ENCODE measurements at regions not wholly inside any gene's neighbourhood (a gene's known extent, or its start where the extent isn't known, plus 50 kb on each side); places are given as distances from the start of the nearest gene placed in this dataset.
"Not testable (repeated sequence)": the region's sequence is repeated elsewhere in the genome, so short reads cannot be mapped to it uniquely, and the experiment has no call there.

GRCh38 chr2:180873219-180873618 is 107.2 kb upstream of the UBE2E3 start:
- Histone ChIP-seq H3K27me3 (replicated peaks; ENCODE audit: insufficient read depth) (no peaks in the 10 kb centered on the region), H4K20me1 (ENCODE audit: insufficient read depth) (no peaks in the 10 kb centered on the region), H3K79me2 (ENCODE audit: insufficient read depth) (no peaks in the 10 kb centered on the region), H2AFZ (peak overlapping the region; percentile 61), H3K9me2 (ENCODE audit: insufficient read depth) (no peaks in the 10 kb centered on the region), H3K9ac (no peak overlapping the region), H3K27ac (no peak overlapping the region), H3K4me1 (ENCODE audit: insufficient read depth) (0 out of 2 replicates have a peak, but pooled peaks cover 6% of the 10 kb centered on the region), H3K4me3 (peak overlapping the region; percentile 53), H3K9me3 (ENCODE audit: low read depth) (peaks cover 4% of the 10 kb centered on the region), H3K36me3 (ENCODE audit: low read depth) (no peaks in the 10 kb centered on the region), H3F3A (ENCODE audit: insufficient read depth) (no peaks in the 10 kb centered on the region), H3K4me2 (ENCODE audit: unreplicated experiment) (peak overlapping the region; percentile 59)
- TF ChIP-seq EZH2phosphoT487 (IDR thresholded peaks at IDR 0.05; ENCODE audit: insufficient read depth, low read depth) (no peak), EZH2 (IDR thresholded peaks at IDR 0.05; ENCODE audit: insufficient read depth, poor library complexity, severe bottlenecking) (no peak)
- DNase-seq = peak; percentile 15
- 41 to 53% methylated on average over 19 to 26 of the region's 30 CpGs for WGBS, 2 experiments (ENCODE audit: low coverage in 1 of 2, low lambda C conversion rate in 2 of 2, missing lambda C conversion rate in 2 of 2)
- in situ Hi-C loops (cut with MboI) = no loop called here

- H3K36me3 ChIP-seq (ENCODE audit: low read depth); H3K9me2 ChIP-seq (ENCODE audit: insufficient read depth); H3K79me2 ChIP-seq (ENCODE audit: insufficient read depth); H3K27ac ChIP-seq; in situ Hi-C loops (cut with MboI); H3K4me1 ChIP-seq (ENCODE audit: insufficient read depth); H3K27me3 ChIP-seq (replicated peaks; ENCODE audit: insufficient read depth); H4K20me1 ChIP-seq (ENCODE audit: insufficient read depth); H3K9ac ChIP-seq; H3F3A ChIP-seq (ENCODE audit: insufficient read depth); DNase-seq; H3K9me3 ChIP-seq (ENCODE audit: low read depth): not testable (repeated sequence)
- Histone ChIP-seq H2AFZ (peak overlapping the region; percentile 61), H3K4me2 (ENCODE audit: unreplicated experiment) (peak overlapping the region; percentile 59), H3K4me3 (peak overlapping the region; percentile 53)
- WGBS, 2 experiments (ENCODE audit: low coverage in 1 of 2, low lambda C conversion rate in 2 of 2, missing lambda C conversion rate in 2 of 2) = 94 to 98% methylated on average over 8 of the region's 8 CpGs
These were observed 107.6 kb upstream of the UBE2E3 start for GRCh38 chr2:180872781-180873180.

- no peaks in the 10 kb centered on the region for H3K79me2 ChIP-seq (ENCODE audit: insufficient read depth)
- TF ChIP-seq EZH2phosphoT487 (IDR thresholded peaks at IDR 0.05; ENCODE audit: insufficient read depth, low read depth) (no peak), EZH2 (IDR thresholded peaks at IDR 0.05; ENCODE audit: insufficient read depth, poor library complexity, severe bottlenecking) (no peak)
- in situ Hi-C loops (cut with MboI) = no loop called here
- H3K9me3 ChIP-seq (ENCODE audit: low read depth) = no peaks in the 10 kb centered on the region
- H3K27me3 ChIP-seq (replicated peaks; ENCODE audit: insufficient read depth) = no peaks in the 10 kb centered on the region
- H3K4me3 ChIP-seq = no peak overlapping the region
- WGBS, 2 experiments (ENCODE audit: low coverage in 1 of 2, low lambda C conversion rate in 2 of 2, missing lambda C conversion rate in 2 of 2) = 58 to 64% methylated on average over 1 of the region's 1 CpG
- no peaks in the 10 kb centered on the region for H3K9me2 ChIP-seq (ENCODE audit: insufficient read depth)
- H3K9ac ChIP-seq = no peak overlapping the region
- H3F3A ChIP-seq (ENCODE audit: insufficient read depth) = no peaks in the 10 kb centered on the region
- H3K27ac ChIP-seq = no peak overlapping the region
- H3K4me2 ChIP-seq (ENCODE audit: unreplicated experiment) = no peak overlapping the region
- no peaks in the 10 kb centered on the region for H4K20me1 ChIP-seq (ENCODE audit: insufficient read depth)
- DNase-seq = peak; percentile 55
- no peaks in the 10 kb centered on the region for H3K36me3 ChIP-seq (ENCODE audit: low read depth)
- H2AFZ ChIP-seq = no peak overlapping the region
- 0 out of 2 replicates have a peak, but pooled peaks cover 6% of the 10 kb centered on the region for H3K4me1 ChIP-seq (ENCODE audit: insufficient read depth)
These were observed 108.2 kb upstream of the UBE2E3 start for GRCh38 chr2:180872255-180872654.

GRCh38 chr2:180871649-180872048 is 108.8 kb upstream of the UBE2E3 start:
- no peaks in the 10 kb centered on the region for H3K9me3 ChIP-seq (ENCODE audit: low read depth)
- H3K9me2 ChIP-seq (ENCODE audit: insufficient read depth) = no peaks in the 10 kb centered on the region
- H3K4me1 ChIP-seq (ENCODE audit: insufficient read depth) = 0 out of 2 replicates have a peak, but pooled peaks cover 6% of the 10 kb centered on the region
- DNase-seq = no peak
- in situ Hi-C loops (cut with MboI) = no loop called here
- H3K79me2 ChIP-seq (ENCODE audit: insufficient read depth) = no peaks in the 10 kb centered on the region
- no peak overlapping the region for H2AFZ ChIP-seq
- no peak overlapping the region for H3K9ac ChIP-seq
- H3K27ac ChIP-seq = no peak overlapping the region
- whole genome bisulfite sequencing, 2 experiments (ENCODE audit: low coverage in 1 of 2, low lambda C conversion rate in 2 of 2, missing lambda C conversion rate in 2 of 2) = 73 to 75% methylated on average over 4 of the region's 4 CpGs
- no peak overlapping the region for H3K4me2 ChIP-seq (ENCODE audit: unreplicated experiment)
- H3F3A ChIP-seq (ENCODE audit: insufficient read depth) = no peaks in the 10 kb centered on the region
- H3K27me3 ChIP-seq (replicated peaks; ENCODE audit: insufficient read depth) = no peaks in the 10 kb centered on the region
- H3K4me3 ChIP-seq = no peak overlapping the region
- no peak for TF ChIP-seq EZH2phosphoT487 (IDR thresholded peaks at IDR 0.05; ENCODE audit: insufficient read depth, low read depth)
- no peak for TF ChIP-seq EZH2 (IDR thresholded peaks at IDR 0.05; ENCODE audit: insufficient read depth, poor library complexity, severe bottlenecking)
- no peaks in the 10 kb centered on the region for H3K36me3 ChIP-seq (ENCODE audit: low read depth)
- H4K20me1 ChIP-seq (ENCODE audit: insufficient read depth) = no peaks in the 10 kb centered on the region

- Histone ChIP-seq H3K27ac (no peak overlapping the region), H3K9me2 (ENCODE audit: insufficient read depth) (no peaks in the 10 kb centered on the region), H3K4me2 (ENCODE audit: unreplicated experiment) (no peak overlapping the region), H3K27me3 (replicated peaks; ENCODE audit: insufficient read depth) (no peaks in the 10 kb centered on the region), H3K79me2 (ENCODE audit: insufficient read depth) (no peaks in the 10 kb centered on the region), H3K4me1 (ENCODE audit: insufficient read depth) (no peaks in the 10 kb centered on the region), H3F3A (ENCODE audit: insufficient read depth) (no peaks in the 10 kb centered on the region), H3K9ac (no peak overlapping the region), H3K9me3 (ENCODE audit: low read depth) (no peaks in the 10 kb centered on the region), H3K4me3 (no peak overlapping the region), H3K36me3 (ENCODE audit: low read depth) (no peaks in the 10 kb centered on the region), H2AFZ (no peak overlapping the region), H4K20me1 (ENCODE audit: insufficient read depth) (no peaks in the 10 kb centered on the region)
- WGBS, 2 experiments (ENCODE audit: low coverage in 1 of 2, low lambda C conversion rate in 2 of 2, missing lambda C conversion rate in 2 of 2) = 88 to 97% methylated on average over 2 of the region's 2 CpGs
- TF ChIP-seq EZH2phosphoT487 (IDR thresholded peaks at IDR 0.05; ENCODE audit: insufficient read depth, low read depth) = no peak
- TF ChIP-seq EZH2 (IDR thresholded peaks at IDR 0.05; ENCODE audit: insufficient read depth, poor library complexity, severe bottlenecking) = no peak
- in situ Hi-C loops (cut with MboI) = no loop called here
- DNase-seq = no peak
These were observed 130.6 kb upstream of the UBE2E3 start for GRCh38 chr2:180849851-180850250.
